GM19023 (cell line): ENCODE measurements at regions not wholly inside any gene's neighbourhood (a gene's known extent, or its start where the extent isn't known, plus 50 kb on each side); places are given as distances from the start of the nearest gene placed in this dataset.

ENCODE experiments used
- ATAC-seq: cut with Tn5 transposase; IDR thresholded peaks from one replicate; pipeline ENCODE4 v1.9.1; 2021; ENCODE audit warnings: mild to moderate bottlenecking, moderate library complexity; ENCODE audit not compliant: unreplicated experiment

- no peak for ATAC-seq
These were observed 688.0 kb downstream of the KCNJ2 start for GRCh38 chr17:70857351-70857750.

DNA sequence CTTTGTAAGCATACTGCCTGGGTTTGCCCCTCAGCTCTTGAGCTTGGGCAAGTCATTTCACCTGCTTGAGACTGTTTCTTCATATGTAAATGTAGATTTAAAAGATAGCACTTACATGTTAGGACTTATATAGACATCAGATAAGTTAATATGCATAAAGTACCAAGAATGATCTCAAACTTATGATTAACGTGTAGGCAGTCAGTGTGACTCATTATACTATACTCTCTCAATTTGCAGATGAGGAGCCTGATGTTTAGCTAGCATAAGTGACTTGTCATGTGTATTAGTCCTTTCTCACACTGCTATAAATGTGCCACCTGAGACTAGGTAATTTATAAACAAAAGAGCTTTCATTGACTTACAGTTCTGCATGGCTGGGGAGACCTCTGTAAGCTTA is 690.5 kb downstream of the KCNJ2 start:
- ATAC-seq, result no peak

GRCh38 chr17:70862295-70862694 is 693.0 kb downstream of the KCNJ2 start:
- ATAC-seq, result no peak

GRCh38 chr17:70863436-70864248 is 694.3 kb downstream of the KCNJ2 start:
- ATAC-seq, result no peak

GRCh38 chr17:70865993-70866804 is 696.9 kb downstream of the KCNJ2 start:
- ATAC-seq, result no peak

DNA sequence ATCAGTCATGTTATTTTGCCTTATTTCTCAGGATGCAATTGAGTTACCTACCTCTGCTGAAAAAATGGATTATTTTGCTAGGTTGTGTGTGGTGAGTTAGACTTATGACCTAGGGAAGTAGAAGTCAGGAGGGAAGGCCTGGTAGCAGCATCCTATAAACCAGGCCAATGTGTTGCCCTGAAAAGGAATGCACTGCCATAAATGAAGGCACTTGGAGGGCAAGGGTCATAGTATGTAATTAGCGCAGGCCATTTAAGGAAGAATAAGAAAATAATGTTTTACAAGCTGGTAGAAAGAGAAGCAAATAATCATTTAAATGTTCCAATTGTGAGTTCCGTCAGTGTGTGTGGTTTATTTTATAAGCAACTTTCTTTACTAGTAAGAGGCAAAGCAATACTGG is 698.8 kb downstream of the KCNJ2 start:
- ATAC-seq, result no peak

- no peak for ATAC-seq
These were observed 700.2 kb downstream of the KCNJ2 start for GRCh38 chr17:70869402-70870085.

DNA sequence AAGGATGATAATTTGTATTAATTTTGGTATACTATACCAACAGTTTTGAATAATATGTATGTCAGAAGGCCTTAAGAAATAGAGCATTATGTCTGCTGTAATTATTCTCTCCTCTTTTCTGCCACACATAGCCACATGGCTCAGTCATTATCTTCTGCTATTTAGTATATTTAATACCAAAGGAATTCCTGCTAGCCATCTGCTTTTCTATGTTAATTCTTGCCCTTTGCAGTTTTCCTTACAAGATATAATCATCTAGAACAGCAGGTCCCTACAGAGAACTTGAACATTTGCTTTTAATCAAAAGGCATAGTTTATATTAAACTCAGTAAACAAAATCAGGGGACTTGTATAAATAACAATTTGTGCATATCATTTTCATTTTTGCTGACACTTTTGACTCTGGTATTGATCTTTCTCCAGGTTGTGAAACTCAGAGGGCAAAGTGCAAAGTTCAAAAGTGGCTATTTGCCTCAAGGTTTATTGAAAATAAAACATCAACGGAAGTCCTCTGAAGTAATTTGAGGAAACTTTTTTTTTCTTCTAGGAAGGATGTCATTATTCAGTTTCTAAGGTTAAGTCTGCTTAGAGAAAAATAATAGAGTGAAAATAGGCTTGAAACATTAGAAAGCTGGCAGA is 702.0 kb downstream of the KCNJ2 start:
- no peak for ATAC-seq

GRCh38 chr17:70872103-70872502 is 702.8 kb downstream of the KCNJ2 start:
- ATAC-seq, result no peak

DNA sequence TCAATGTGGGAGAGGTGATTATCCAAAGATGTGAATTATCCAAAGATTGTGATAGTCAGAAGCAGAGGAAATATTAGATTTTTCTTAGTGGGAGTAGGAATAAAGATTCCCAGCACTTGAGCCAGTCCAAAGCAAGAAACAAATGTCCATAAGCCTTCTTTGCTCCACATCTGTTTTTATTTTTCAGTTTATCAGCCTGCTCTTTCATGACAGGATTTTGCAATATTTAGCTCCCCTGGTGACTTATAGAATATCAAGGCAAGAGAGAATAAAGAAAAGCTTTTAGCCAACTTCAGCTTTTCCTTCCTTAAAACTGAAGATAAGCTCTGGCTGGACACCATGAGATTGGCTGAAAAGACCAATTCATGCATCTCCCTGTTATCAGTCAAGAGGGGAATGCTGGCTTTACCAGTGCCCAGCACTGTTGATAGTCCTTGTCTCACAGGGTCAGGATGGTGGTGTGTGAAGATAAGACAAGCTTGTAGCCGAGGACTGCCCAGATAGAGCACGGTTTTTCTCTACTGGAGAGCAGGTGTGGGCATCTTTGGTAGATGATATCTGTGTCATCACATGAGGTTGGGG is 706.5 kb downstream of the KCNJ2 start:
- ATAC-seq, result no peak

GRCh38 chr17:70878879-70879278 is 709.5 kb downstream of the KCNJ2 start:
- ATAC-seq, result no peak

DNA sequence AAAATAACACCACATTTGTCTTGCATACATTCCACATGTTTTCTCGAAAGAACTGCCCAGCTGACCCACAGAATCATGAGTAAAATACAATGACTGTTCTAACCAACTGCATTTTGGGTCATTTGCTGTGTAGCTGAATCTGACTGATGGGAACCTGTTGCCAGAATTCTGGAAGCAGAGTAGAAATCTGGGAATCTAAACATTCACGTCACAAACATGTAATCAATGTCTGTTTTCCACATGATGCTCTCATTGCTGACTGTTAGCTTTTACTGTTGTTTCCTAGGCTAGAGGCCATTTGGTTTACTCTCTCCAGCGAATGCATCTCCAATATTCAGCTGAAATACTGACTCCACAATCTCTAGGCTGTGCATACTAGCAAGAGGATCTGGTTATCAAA is 710.1 kb downstream of the KCNJ2 start:
- ATAC-seq, result no peak

DNA sequence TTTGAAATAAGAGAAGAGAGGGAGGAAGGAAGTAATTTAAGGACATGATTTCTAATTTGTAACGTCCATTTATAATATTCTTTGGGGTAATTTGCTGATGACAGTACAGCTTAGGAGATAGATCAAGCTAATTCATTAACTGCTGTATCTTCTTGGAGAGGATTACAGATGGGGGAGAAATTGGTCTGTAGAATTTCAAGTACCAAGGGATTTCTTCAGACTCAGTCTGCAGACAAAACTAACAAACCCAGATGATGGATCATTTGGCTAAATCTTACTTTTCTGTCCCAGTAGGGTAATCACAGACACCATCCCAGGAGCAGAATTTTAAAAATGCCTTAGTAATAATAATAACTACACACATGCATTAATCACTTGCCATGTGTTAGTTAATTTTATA is 711.8 kb downstream of the KCNJ2 start:
- ATAC-seq, result no peak

DNA sequence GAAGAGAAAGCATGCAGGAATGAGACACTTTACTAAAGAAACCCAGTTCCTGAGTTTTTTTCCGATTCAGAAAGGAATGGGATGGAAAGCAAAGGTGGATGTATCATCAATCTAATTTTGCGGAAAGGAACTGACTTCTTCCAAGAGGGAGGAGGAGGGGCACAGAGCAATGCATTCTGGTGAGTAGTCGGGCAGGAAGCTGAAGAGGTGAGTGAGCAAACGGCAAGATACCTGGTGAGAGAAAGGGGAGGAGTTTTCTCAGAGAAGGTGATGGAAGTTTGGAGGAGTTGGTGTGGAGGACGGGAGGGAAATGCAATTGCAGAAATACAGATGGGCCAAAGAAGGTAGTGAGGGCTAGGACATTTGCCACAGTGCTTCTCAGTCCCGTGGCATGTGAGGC is 713.2 kb downstream of the KCNJ2 start:
- ATAC-seq, result no peak

GRCh38 chr17:70886648-70887047 is 717.3 kb downstream of the KCNJ2 start:
- no peak for ATAC-seq

DNA sequence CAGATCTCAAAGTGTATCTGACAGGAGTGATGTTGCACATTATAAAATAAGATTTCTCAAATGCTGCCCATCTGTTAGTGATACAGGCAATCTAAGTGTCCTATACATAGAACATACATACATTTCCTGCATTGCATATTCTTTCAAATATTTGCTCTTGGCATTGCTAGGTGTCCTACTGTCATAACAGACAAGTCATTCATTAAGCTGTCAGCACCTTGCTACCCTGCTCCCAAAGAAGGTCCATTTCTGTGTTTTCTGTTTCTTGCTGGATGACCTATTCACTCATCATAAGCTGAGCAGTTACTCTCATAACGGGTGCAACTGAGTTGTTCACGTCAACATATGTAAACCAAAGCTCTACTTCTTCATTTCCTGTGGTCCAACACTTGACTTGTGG is 719.0 kb downstream of the KCNJ2 start:
- ATAC-seq, result no peak

GRCh38 chr17:70891306-70891705 is 722.0 kb downstream of the KCNJ2 start:
- ATAC-seq, result no peak

GRCh38 chr17:70892527-70892926 is 723.2 kb downstream of the KCNJ2 start:
- no peak for ATAC-seq

- ATAC-seq, result no peak
These were observed 727.5 kb downstream of the KCNJ2 start for GRCh38 chr17:70896843-70897242.

GRCh38 chr17:70897446-70897845 is 728.1 kb downstream of the KCNJ2 start:
- ATAC-seq, result no peak

GRCh38 chr17:70901870-70902269 is 732.5 kb downstream of the KCNJ2 start:
- ATAC-seq, result no peak
